GM19438 (cell line): ENCODE measurements at regions not wholly inside any gene's neighbourhood (a gene's known extent, or its start where the extent isn't known, plus 50 kb on each side); places are given as distances from the start of the nearest gene placed in this dataset.
A peak's percentile ranks its signal among the peaks of the same experiment; 100 is the strongest.
"Not testable (repeated sequence)": the region's sequence is repeated elsewhere in the genome, so short reads cannot be mapped to it uniquely, and the experiment has no call there.

Experiments used
- ATAC-seq: cut with Tn5 transposase; IDR thresholded peaks from one replicate; pipeline ENCODE4 v1.9.1; 2021; ENCODE audit warnings: low read depth; ENCODE audit not compliant: unreplicated experiment

DNA sequence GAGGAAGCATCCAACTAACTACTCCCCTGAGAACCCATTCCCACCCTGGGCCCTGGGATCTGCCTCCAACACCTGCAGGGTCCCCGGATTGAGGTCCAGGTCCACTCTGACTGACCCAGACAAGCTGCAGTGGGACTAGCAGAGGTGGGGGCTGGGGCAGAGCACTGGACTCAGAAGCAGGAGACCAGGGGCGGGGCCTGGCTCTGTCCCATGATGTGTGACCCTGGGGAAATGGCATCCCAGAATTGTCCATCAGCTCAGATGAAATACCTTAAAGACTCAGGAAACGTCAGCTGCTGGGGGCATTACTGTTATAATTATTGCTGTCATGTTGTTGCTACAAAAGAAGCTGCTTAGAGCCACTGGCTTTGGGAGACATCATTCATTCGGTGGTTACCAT, 202.4 kb downstream of the C9orf50 start:
- ATAC-seq = no peak

DNA sequence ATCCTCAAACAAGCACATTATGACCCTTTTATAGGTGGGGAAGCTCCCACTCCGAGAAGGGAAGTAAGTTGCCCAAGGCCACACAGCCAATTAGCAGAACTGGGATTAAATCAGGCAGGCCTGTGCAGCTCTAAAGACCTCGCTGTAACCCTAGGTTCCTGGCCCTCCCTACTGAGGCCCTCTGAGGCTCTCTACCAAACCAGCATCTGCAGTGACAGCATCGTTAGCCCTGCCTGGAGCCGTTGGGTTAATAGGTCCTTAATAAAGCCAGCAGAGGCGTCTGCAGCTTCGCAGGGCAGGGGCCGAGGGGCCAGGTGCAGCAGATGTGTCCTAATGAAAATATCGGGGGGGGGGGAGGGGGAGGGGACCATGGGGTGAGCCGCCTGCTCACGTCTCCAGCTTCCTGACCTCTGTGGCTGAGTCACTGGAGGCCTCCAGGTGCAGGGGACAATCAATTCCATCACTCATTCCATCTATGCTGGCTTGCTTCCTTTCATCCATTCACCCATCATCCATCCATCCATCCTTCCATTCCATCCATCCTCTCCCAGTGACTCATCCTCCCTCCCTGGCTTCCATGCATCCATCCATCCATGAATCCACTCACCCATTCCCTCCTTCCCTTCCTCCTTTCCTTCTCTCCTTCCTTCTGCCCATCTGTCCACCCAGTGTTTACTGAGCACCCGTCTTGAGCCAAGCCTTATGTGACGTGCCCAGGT, 203.9 kb downstream of the C9orf50 start:
- ATAC-seq = no peak

DNA sequence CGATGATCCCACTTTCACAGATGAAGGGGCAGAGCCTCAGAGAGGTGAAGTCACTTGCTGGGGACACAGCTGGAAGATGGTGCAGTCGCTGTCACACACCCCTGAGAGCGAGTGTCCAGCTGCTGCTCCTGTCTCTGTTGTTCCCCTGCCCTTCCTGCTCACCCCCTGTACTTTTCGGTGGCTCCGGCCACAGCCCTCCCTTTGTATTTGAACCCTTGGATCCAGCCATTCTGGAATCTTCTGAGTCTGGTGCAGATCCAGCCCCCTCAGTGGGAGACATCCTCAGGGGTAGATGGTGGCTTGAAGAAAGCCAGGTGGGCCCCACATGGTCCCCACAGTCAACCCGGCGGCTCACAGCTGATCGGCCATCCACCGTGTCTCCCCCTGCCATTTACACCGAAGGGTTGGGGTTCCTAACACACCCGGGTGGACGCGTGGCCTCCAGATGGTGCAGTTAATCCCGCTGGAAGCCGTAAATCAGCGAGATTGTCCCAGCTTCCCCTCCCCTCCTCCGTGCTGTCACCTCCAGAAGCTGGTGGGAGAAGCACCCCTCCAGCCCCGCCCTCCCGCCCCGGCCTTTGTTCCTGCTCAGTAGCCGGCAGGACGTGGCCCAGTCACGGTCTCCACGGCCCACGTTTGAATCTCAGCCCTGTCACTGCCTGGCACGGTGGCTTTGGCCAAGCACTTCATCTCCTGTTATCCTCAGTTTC, 204.8 kb downstream of the C9orf50 start:
- ATAC-seq = no peak

DNA sequence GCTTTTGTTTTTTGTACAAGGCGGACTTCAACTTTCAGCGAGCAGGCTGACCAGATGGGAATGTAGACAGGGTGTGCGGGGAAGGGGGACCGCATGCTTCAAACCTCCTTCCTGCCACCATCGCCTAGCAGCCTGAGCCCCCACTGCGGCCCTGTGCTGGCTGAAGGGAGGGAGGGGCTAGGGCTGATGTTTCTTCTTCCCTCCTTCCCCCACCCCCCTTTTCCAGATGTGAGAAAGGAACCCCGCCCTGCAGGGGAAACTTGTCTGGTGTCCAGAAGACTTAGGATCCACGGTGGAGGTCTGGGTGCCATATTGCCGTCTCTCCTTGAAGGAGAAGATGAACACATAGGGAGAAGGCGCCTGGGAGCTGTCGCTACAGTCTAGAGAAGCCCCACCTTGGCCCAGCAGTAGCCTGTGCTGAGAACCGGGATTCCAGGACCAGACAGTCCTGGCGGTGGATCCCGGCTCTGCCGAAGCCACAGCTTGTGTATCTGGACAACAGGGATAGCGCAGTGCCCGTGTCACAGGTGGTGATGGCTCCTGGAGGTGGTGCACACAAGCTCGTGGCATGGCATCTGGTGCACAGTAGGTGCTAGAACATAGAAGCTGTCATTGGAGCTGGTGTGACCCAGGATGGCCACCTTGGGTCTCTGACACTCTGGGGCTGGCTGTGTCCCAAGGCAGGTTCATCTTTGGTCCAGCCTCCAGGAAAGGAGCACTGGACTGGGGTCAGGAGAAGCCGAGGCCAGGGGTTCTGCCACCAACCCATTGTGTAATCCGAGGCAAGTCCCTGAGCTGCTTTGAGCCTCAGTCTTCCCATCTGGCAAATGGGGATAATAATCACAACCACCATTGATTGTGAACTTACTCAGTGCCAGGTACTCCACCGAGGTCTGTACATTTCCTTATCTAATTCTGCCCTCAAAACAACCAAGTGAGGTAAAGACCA, 205.6 kb downstream of the C9orf50 start:
- no peak for ATAC-seq

DNA sequence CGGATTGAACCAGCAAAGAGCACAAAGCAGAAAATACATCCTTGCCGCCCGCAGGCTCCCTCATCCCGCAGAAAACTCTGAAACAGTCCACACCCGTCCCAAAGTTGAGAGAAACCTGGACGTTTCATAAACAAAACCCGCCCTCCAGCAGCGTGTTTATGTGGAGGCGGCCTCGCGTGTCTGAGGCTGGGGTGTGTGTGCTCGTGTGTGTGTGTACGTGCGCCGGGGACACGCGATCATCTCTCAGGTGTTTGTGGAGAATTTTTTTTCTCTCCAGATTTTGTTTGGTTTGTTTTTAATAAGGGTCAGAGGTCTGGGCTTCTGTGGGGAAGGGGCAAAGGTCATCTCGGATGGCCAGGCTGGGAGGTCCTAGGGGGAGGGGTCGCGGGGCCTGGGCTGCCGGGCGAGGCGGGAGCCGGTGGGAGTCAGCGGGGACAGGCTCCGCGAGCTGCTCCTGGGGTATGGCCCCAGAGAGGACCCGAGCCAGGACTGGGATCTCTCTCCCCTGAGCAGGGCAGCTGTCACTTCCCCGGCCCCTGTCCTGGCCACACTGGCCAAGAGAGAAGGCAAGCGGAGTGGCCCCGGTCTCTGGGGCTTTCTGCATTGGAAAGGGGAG, 206.4 kb downstream of the C9orf50 start:
- ATAC-seq = no peak

DNA sequence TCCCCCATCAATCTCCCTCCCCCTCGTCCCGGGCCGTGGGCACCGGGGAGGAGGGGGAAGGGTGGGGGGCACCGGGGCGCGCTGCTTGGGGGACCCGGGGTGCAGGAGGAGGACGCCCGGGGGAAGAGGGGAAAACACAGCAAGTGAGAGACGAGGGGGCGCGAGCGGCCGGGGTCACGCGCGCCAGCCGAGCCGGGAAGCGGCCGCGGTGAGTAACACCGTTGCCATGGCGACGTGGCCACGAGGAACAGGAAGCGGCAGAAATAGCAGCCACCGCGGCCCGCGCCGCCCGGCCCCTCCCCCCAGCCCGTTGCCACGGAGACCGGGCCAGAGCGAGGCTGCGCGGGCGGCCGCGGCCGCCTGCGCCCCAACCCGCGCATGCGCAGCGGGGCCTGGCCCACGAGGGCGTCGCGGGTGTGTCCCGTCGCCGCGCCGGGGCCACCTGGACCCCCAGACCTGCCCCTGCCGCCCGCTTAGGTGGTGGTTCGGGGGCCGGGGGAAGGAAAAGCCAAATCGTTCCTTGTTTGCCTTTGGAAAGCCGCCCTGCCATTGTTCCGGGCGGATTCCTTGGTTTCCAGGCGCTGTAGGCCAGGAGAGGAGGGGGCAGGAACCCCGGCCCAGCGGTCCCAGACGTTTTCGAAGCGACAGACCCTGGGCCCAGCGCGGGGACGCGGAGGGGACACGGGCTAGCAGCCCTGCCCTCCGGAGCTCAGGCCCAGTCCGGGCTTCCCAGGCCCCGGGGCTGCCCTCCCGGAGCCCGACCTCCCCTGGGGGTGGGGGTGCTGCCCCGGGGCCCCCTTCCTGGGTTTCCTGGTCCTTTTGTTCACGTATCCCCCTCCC, 207.1 kb downstream of the C9orf50 start:
- peak; percentile 82 for ATAC-seq

DNA sequence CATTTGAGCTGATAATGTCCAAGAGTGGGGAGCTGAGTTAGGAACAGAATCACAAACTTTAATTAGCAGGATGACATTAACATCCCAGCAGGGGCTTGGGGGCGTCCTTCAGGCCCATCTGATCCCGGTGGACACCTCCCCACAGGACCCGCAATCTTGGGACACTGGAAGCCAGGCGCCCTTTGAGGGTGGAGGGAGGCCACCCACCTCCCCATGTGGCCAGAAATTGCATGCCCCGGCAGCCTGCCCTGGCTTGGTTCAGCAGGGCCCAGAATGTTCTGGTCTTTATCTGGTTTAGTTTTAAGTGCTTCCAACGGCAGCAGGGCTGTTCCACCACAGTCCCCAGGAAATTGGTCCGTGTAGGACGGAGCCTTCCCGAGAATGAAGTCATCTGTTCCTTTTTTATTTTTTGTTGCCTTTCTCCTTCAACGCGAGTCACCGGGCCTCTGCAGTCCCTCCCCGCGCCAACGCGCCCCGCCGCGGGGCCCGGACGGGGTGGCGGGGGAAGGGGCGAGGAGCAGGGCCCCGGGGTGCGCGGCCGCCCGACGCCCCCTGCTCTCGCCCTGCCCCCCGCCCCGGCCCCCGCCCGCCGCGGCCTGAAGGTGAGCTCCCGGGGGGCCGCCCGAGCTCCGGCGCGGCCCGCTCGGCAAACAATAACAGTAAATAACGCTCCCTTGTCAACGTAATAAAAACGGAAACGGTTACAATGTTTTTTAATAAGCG, 207.9 kb downstream of the C9orf50 start:
- peak; percentile 19 for ATAC-seq

DNA sequence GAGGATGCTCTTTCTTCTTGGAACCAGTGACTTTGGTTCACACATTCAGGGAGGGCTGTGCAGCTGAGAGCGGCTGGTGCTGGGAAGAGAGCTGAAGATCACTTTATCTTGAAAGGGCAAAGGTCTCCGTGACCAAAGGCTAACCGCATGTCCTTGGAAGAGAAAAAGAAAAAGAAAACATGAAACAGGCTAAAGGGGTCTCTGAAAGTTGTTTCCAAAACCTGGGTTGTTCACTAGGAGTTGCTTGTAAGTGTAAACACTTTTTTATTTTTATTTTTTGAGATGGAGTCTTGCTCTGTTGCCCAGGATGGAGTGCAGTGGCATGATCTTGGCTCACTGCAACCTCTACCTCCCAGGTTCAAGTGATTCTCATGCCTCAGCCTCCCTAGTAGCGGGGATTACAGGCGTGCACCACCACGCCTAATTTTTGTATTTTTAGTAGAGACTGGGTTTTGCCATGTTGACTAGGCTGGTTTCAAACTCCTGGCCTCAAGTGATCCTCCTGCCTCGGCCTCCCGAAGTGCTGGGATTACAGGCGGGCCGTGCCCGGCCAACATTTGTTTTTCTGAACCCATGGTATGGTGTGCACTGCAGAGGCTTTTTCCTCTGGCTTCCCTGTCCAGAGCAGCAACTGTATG, 208.6 kb downstream of the C9orf50 start:
- ATAC-seq = not testable (repeated sequence)

DNA sequence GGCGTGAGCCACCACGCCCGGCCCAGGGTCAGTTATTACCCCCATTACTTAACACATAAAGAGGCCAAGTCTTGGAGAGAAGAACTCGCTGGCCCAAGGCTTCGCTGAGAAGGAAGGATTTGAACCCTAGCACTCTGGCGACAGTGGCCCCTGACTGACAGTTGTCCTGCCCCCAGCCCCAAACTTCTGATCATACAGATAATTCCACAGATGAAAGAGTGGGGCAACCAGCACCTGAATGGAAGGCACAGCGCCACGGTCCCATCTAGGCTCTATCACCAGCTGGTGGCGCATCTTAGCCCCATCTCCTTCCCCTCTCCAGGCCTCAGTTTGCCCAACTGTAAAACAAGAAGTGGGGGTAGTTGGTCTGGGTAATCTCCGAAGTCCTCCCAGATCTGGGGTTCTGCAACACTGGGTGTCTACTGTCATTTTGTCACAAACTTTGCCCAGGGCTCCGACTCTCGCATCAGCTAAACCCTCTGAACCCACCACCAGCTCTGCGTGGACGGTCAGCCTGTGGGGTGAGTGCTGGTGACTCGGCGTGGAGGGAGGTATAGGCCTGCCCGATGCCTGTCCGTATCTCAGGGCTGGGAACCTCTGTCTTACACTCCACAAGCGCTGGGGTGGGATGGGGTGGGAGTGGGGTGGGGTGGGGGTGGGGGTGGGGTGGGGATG, 209.3 kb downstream of the C9orf50 start:
- ATAC-seq = no peak

DNA sequence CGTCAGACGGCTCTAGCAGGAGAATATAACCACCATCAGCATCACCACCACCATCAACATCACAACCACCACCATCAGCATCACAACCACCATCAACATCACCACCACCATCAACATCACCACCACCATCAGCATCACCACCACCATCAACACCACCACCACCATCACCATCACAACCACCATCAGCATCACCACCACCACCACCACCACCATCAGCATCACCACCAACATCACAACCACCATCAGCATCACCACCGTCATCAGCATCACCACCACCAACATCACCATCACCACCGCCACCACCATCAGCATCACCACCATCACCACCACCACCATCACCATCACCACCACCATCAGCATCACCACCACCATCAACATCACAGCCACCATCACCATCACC, 210.7 kb downstream of the C9orf50 start:
- no peak for ATAC-seq

DNA sequence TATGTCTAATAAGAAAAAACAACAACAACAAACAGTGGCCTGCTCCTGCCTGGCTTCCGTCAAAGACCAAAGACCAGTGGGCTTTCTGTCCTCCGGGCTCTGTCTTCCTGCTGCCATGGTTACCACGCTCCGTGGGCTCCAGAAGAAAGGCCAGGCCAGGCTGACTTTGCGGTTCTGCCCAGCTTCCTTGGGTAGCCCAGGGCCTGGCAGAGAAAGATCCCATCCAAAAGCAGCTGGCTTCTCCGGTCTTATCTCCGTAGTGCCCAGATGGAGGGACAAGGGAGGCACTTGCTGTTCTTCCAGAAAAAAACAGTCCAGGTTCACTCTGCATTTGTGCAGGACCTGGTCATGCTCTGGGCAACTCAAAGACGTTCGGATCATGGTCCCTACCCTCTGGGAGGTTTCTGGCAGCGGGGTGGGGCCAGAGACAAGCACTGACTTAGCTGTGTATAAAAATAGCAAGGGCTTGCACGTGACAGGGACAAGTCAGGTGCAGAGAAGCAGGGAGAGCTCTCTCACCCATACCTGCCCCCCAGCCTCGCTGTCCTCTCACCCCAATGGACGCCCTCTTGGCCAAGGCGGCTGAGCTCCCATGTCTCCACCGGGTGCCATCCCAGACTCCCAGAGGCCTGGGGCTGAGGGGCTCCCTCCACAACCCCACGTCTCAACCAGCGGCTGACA, 212.2 kb downstream of the C9orf50 start:
- ATAC-seq = no peak

DNA sequence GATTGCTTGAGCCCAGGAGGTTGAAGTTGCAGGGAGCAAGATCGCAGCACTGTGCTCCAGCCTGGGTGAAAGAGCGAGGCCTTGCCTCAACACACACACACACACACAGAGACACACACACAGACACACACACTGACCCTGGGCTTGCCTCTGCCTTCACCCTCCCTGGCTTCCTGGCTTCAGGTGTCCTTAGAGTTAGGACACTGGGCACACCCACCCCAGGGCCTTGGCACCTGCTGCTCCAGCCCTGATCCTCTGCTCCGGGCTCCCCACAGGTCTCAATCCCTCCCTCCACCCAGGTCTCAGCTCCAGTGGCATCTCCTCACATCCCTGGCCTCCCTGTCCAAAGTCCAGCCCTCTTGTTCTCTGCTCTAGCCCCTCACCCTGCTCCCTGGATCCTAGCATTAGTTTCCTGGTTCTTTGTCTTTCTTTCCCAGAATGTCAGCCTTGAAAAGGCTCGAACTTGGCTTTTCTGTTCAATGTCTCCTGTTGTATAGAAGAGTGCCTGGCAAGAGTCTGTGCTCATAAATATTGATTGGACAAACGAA, 212.9 kb downstream of the C9orf50 start:
- no peak for ATAC-seq

DNA sequence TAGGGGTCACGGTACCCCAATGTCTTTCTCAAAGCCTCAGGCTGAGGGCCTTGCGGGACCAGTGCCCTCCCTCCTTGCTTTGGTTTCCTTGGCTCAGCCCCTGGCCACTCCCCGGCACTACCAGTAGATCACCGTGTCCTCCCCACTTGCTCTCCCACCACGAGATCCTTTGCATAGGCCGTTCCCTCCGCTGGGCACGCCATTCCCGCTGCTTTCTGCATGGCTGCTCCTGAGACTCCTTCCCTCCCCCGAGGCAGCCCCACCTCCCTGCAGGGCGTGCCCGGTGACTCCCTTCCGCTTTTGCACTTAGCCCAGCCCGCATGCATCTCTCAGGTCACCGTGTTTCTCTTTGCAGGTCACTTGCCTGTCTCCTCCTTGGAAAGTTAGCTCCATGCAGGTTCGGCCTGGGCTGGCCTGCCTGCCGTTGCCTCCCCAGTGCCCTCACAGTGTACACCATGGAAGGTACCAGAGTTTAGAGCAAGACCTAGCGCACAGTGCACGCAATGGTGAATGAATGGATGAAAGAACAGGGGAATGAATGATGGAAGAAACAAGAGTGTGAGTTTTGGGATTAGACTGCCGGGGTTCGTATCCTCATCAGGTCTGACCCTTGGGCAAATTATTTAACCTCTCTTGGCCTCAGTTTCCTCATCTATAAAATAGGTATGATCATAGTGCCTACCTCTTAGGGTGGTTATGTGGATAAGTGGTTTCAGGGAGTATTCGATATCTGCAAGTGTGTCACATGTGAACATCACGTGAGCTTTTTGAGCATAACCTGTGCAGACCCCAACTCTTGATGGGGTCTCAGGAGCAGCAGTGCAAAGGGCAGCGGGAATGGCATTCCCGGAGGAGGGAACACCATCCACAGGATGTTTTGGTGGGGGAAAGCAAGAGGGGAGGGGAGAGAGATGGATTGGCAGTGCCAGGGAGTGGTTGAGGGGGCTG, 214.3 kb downstream of the C9orf50 start:
- no peak for ATAC-seq

DNA sequence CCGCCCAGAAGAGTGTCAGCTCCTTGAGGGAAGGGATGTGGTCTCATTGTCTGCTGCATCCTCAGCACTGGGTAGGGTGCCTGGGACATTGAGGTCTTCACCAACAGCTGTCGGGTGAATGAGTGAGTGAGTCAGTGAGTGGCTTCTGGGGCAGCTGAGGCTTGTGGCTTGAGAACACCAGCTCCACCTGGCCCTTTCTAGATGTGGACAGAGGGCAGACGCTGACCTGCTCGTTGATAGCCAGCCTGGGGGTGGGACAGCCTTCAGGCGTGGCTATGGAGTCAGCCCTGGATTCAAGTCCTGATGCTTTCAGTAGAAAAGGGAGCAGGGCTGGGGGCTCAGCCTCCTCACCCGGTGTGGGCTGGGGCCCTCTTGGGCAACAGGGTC, 215.1 kb downstream of the C9orf50 start:
- no peak for ATAC-seq

DNA sequence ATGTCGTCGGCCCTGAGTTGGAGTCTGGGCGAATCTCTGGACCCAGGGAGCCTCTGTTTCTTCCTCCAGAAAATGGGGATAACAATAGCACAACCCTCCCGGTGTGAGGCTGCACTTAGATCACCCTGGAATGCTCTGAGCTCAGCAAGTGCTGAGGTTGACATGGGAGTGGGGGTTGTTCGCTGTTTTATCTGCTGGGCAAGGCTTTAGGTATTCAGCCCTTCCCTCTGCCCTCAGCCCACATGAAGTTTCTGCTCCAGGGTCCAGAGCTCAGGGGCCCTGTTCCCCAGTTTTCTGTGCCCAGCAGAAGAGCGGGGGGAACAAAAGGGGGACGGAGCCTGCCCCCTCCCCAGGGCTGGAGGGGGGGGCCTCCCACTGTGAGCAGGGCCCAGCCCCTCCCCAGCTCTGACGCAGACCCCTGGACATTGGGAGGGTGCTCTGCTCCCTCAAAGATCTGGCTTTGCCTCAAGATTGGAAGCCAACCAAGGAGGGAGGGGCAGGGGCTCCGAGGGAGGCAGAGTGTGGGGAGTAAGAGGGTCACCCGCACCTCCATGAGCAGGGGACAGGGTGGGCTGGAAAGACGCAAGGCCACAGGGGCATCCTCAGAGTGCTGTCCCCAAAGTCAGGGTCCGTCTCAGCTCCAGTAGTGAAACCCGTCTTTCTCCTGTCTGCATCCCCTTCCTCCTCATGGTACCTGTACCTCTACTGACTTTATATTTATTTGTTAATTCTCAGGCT, 215.6 kb downstream of the C9orf50 start:
- ATAC-seq = no peak

DNA sequence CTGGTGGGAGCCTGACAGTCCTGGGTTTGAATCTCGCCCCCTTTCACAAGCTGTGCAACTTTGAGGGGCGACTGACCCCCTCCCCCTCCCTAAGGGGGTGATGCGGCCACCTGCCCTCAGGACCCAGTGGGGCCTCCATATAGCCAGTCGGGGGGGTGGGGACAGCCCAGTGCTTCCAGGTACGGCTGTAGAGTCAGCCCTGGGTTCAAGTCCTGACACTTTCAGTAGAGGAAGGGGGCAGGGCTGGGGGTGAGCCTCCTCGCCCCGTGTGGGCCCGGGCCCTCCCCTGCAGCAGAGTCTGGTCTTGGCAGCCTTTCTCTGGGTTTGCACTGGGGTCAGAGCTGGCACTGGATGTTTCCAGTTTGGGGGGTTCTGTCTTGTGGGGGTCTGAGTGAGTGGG, 216.3 kb downstream of the C9orf50 start:
- ATAC-seq = no peak
